GM19240 (cell line): ENCODE measurements at regions not wholly inside any gene's neighbourhood (a gene's known extent, or its start where the extent isn't known, plus 50 kb on each side); places are given as distances from the start of the nearest gene placed in this dataset.
A peak's percentile ranks its signal among the peaks of the same experiment; 100 is the strongest.
"Not testable (repeated sequence)": the region's sequence is repeated elsewhere in the genome, so short reads cannot be mapped to it uniquely, and the experiment has no call there.

Source experiments
- DNase-seq: peaks from one replicate; pipeline ENCODE4 v3.0.0; 2011; ENCODE audit warnings: low spot score; ENCODE audit not compliant: insufficient read length

- DNase-seq = no peak
Measured at GRCh38 chr13:111411919-111412650, 91.6 kb downstream of the TEX29 start.

GRCh38 chr13:111413407-111414187, 93.2 kb downstream of the TEX29 start:
- DNase-seq = no peak

- no peak for DNase-seq
Measured at GRCh38 chr13:111414341-111414740, 93.9 kb downstream of the TEX29 start.

GRCh38 chr13:111415246-111415645, 94.8 kb downstream of the TEX29 start:
- DNase-seq = no peak

- DNase-seq = no peak
Measured at GRCh38 chr13:111415765-111416164, 95.3 kb downstream of the TEX29 start.

GRCh38 chr13:111418101-111418500, 97.7 kb downstream of the TEX29 start:
- DNase-seq = no peak

- DNase-seq = no peak
Measured at GRCh38 chr13:111420113-111420876, 99.9 kb downstream of the TEX29 start.

GRCh38 chr13:111421216-111421615, 100.8 kb downstream of the TEX29 start:
- no peak for DNase-seq

GRCh38 chr13:111422348-111422747, 101.9 kb downstream of the TEX29 start:
- DNase-seq = no peak

GRCh38 chr13:111423168-111423785, 102.8 kb downstream of the TEX29 start:
- DNase-seq = no peak

GRCh38 chr13:111424134-111424533, 103.7 kb downstream of the TEX29 start:
- no peak for DNase-seq

- DNase-seq = no peak
Measured at GRCh38 chr13:111425326-111425725, 104.9 kb downstream of the TEX29 start.

GRCh38 chr13:111429064-111429558, 108.7 kb downstream of the TEX29 start:
- DNase-seq = peak; percentile 44

GRCh38 chr13:111431206-111431605, 110.8 kb downstream of the TEX29 start:
- no peak for DNase-seq

- no peak for DNase-seq
Measured at GRCh38 chr13:111434578-111435159, 114.2 kb downstream of the TEX29 start.

GRCh38 chr13:111436446-111436845, 116.0 kb downstream of the TEX29 start:
- no peak for DNase-seq

- no peak for DNase-seq
Measured at GRCh38 chr13:111437417-111437816, 117.0 kb downstream of the TEX29 start.

- DNase-seq = no peak
Measured at GRCh38 chr13:111437856-111438547, 117.6 kb downstream of the TEX29 start.

- not testable (repeated sequence) for DNase-seq
Measured at GRCh38 chr13:111440492-111440891, 120.0 kb downstream of the TEX29 start.

- no peak for DNase-seq
Measured at GRCh38 chr13:111443981-111444380, 123.5 kb downstream of the TEX29 start.
